ENCODE measurements at regions not wholly inside any gene's neighbourhood (a gene's known extent, or its start where the extent isn't known, plus 50 kb on each side); places are given as distances from the start of the nearest gene placed in this dataset.
"Not testable (repeated sequence)": the region's sequence is repeated elsewhere in the genome, so short reads cannot be mapped to it uniquely, and the experiment has no call there.

GRCh38 chr21:23111070-23111600 lies 2112.9 kb downstream of the NCAM2 start:
- DNase-seq = no peak

DNA sequence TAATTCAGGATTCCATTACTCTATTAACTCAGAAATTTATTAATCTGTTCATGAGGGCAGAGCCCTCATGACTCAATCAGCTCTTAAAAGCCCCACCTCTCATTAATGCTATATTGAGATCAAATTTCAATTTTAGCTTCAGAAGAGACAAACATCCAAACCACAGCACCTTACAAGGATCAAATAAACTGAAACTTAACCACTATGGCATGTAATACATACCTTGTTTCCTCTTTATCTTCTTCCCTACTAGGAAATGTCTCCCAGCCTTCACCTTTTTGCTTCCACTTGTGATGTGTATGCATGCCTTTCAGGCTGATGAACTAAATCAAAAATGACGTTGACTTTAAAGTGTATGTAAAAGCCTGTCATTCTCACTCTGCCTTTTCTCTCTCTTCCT lies 2121.3 kb downstream of the NCAM2 start:
- DNase-seq = no peak

- DNase-seq = no peak
These were observed 2129.8 kb downstream of the NCAM2 start for GRCh38 chr21:23127973-23128372.

- no peak for DNase-seq
These were observed 2132.1 kb downstream of the NCAM2 start for GRCh38 chr21:23130308-23130707.

DNA sequence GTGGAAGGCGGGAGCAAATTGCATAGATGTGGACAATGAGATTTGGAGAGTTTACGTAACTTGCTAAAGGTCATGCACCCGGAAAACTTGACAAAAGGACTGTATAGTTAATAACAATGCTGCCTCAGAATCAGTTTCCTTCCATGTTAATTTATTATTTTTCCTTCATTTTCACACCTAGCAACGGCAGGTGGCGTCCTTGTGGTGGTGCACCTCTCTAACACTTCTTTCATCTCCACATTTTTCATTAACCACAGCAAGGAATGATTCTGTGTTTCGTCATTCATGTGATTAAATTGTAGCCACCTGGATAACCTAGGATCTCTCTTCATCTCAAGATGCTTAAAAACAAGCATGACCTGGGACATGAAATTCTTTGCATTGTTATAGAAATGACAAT lies 2133.0 kb downstream of the NCAM2 start:
- peak; percentile 3 to 16 for DNase-seq

DNA sequence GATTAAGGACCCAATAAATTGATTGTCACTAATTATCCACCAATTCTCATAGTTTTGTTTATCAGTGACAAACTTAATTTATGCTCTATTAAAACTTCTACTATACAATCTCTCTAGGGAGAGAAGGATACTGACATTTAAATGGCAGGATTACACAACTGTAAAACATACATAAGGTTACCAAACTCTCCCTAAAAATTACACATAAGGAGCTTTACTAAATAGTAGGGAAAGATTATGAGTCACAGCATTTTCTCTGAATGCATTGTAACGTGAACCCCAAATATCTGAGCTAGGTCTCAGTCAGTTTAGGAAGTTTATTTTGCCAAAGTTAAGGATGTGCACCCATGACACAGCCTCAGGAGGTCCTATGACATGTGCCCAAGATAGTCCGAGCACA lies 2140.6 kb downstream of the NCAM2 start:
- no peak for DNase-seq

DNA sequence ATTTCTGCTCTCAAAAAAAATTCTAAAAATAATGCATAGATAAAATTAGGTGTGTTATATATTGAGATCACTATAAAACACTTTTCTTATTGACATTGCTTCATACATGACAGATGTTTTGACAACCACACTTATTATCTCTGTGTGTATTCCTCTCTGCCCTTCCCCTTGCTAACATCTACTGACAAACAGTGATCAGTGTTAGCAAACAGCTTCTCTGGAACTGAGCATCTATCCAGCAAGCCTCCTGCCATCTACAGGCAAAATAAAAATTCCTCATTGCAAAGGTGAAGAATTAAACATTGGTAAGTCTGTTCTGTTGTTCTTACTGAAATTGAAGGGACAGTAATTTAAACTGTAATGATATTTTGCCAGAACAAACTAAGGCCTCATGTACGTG lies 2153.9 kb downstream of the NCAM2 start:
- DNase-seq = no peak

DNA sequence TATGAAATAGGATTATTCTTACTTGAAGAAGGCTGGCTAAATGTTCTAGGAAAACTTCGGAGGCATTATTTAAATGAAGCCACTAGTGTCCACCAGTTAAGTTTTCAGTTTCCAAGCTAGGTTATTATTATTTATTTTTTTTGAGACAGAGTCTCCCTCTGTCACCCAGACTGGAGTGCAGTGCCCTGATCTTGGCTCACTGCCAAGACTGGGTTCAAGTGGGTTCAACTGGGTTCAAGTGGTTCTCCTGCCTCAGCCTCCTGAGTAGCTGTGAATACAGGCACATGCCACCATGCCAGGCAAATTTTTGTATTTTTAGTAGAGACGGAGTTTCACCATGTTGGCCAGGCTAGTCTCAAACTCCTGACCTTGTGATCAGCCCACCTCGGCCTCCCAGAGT lies 2155.6 kb downstream of the NCAM2 start:
- DNase-seq = not testable (repeated sequence)

- no peak for DNase-seq
These were observed 2157.1 kb downstream of the NCAM2 start for GRCh38 chr21:23155281-23155680.

DNA sequence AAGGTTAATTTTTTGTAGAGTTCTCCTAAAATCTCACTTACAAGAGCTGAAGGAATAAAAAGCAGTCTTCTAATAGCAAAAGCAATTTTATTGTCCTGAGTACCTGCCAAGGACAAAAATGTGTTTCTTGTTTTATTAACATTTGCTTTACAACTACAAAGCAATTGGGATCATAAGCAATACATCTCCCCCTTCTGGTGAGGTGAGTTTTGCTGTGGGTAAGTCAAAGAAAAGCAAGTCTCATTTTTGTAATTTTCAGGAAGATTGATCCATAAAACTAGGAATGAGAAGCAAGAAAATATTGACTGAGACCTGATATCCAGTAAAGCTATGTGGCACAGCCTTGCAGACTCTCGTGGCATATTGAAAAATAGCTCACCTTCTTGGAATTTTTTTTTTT lies 2162.7 kb downstream of the NCAM2 start:
- DNase-seq = no peak

DNA sequence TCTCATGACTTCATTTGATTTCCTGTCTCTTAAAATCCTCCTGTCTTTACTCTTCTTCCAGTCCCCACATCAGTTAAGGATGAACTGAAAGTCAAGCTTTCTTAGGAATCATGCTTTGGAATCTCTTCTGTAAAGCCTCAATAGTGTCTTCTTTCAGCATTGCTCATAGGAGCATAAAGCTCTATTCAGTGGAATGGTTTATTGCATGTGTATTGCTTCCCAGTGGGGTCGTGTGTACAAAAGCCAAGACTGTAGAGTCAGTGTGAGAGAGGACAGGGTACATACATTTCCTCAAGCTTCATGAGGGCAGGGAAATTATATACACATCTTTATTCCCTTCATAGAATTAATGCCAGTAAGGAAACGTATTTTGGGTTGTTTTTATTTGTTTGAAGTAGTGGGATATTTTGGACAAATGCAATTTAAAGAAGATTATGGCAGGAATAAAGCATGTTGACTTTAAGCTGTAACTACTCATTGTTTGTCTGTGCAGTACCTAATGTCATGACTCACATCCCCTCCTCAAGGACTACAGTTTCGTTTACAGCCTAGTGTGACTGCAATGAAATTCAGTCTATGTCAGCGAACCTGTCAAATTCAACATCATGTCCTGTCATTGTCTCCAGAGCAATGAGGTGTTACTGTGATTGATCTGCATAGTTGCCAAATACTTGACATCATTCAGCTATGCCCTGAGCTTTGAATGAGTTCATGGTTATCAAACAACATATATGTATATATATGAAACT lies 2164.2 kb downstream of the NCAM2 start:
- peak; percentile 15 to 20 for DNase-seq
